NCI-H1417 treated with DMSO at 0.1 percent for 48 hours (cell line): ENCODE measurements at regions not wholly inside any gene's neighbourhood (a gene's known extent, or its start where the extent isn't known, plus 50 kb on each side); places are given as distances from the start of the nearest gene placed in this dataset.

Experiments
- DNase-seq: peaks from one replicate; lab custom pipeline; 2025; lab: John Stamatoyannopoulos, UW

DNA sequence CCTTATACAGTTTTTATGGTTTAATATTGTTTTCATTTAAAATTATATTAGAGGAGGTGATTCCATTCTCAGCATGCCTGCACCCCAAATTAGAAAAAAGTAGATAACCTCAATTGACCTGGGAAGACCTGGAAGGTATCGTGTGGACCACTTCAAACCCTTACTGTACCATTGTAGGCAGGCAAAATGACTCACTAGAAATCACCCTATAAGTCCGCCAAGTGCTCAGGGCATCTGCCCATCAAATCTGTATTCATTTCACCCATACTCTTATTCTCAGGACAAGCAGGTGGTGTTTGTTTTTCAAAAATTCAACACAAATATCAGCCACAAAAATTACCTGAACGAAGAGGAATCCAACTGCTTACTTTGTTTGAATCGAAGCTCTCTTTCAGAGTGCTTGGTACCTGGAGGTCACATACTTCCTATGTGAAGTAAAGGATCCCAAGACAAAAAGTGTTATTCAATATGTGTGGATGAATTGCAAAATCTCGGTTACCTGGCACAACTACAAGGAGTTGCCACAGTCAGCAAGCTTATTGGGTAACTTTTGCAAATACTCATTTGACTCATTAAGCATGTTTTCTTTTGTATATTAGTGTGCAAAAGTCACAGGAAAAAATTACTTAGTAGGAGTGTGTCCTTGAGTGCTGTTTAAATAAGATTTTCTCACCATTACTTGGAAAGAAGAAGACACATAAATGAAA is 216.2 kb downstream of the ENC1 start:
- no peak for DNase-seq

DNA sequence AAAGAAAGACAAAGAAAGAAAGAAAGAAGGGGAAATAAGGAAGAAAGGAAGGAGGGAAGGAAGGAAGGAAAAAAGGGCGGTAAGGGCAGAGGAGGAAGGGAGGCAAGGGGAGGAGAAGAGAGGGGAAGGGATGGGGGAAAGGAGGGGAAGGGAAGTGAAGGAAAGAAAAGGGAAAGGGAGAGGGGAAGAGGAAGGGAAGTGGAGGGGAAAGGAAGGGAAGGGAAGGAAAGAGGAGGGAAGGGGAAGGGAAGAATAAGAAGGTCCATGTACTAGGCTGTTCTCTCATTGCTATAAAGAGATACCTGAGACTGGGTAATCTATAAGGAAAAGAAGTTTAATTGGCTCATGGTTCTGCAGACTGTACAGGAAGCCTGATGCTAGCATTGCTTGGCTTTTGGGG is 217.1 kb downstream of the ENC1 start:
- no peak for DNase-seq

DNA sequence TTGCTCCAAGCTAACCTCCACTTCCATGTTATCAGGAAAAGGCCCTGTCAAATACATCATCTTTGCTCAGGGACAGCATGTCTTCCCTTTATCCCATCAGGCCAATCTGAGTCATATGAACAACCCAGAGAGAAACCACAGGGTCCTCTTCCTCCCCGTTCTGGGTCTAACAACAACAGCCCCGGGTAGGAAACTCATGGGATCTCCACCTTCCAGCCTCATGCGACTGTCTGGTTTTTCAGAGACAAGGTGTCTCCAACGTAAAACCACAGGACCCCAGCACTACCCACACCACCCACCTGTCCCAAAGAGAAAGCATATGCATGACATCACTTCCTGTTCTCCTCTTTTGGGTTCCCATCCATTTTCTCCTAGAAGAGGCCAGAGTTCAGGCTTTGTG is 217.9 kb downstream of the ENC1 start:
- no peak for DNase-seq

DNA sequence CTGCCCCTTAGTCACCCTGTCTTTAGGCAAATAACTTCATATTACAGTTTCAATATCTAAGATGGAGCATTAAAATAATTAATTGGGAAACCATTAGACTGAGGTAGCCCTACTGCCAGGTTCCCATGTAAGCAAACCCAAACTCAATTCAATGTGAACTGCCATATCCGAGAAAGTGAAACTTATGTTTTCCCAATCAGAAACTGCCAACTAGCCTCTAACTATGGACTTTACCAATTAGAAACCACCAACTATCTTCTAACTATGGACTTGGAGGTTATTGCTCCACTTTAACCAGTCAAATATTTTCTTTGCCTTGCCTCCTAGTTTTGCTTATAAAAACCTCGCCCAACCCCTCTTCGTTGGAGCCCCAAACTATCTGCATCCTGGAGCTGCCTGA is 218.5 kb downstream of the ENC1 start:
- no peak for DNase-seq

- no peak for DNase-seq
Observed at GRCh38 chr5:74421377-74421776, 219.2 kb downstream of the ENC1 start.

GRCh38 chr5:74420947-74421346 is 219.6 kb downstream of the ENC1 start:
- no peak for DNase-seq

DNA sequence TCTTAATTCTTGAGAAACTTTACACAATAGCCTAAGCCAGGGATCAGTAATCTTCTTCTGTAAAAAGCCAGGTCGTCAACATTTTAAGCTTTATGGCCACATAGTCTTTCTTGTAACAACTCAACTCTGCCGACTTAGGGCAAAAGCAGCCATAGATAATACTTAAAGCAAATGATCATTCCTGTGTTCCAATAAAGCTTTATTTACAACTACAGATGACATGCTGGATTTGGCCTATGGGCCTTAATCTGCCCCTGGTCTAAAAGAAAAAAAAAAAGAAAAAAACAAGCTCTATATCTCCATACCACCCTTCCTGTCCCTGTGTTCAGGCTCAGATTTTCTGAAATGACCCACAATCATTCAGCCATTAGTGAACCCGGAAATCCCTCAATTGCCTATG is 220.3 kb downstream of the ENC1 start:
- no peak for DNase-seq

GRCh38 chr5:74419468-74419867 is 221.1 kb downstream of the ENC1 start:
- DNase-seq: no peak

- no peak for DNase-seq
Observed at GRCh38 chr5:74418709-74419108, 221.8 kb downstream of the ENC1 start.

DNA sequence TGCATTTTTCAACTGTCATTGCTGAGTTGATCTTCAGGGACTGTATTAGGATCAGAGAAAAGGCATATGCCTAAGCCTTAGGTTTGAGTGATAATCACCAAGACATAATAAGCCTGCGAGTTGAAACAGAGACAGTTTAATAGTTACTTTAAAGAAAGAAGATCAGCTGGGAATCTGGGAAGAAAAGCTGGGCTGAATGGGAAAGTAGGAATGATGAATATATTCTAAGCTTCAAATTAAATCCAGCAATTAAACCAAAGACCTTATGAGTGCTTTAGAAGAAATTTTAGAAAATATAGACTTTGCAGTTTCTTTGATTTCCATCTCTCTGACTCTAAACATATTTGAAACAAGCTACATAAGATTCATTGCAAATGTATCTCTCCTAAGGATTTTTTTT is 222.3 kb downstream of the ENC1 start:
- DNase-seq: no peak

GRCh38 chr5:74415695-74416102 is 224.8 kb downstream of the ENC1 start:
- DNase-seq: no peak

DNA sequence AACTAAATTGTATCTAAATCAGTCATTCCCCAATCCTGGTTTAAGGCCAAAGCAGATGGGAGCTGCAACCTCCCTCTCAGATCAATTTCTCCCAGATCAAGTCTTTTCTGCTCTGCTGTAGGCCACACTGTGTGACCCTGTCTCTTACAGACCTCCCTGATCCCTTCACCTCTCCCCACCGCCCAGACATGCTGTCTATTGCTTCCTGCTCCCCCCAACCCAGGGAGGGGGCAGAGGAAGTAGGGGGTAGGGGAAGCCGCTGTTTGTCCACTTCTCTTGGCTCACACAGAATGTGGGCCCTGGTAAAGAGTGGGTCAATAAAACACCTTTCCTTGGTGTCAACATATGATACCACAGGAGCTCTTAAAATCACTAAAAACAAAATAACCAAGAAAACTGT is 226.3 kb downstream of the ENC1 start:
- DNase-seq: no peak

GRCh38 chr5:74413403-74414048 is 227.0 kb downstream of the ENC1 start:
- no peak for DNase-seq

- DNase-seq: no peak
Observed at GRCh38 chr5:74412066-74412465, 228.5 kb downstream of the ENC1 start.

- DNase-seq: no peak
Observed at GRCh38 chr5:74409712-74410111, 230.8 kb downstream of the ENC1 start.

DNA sequence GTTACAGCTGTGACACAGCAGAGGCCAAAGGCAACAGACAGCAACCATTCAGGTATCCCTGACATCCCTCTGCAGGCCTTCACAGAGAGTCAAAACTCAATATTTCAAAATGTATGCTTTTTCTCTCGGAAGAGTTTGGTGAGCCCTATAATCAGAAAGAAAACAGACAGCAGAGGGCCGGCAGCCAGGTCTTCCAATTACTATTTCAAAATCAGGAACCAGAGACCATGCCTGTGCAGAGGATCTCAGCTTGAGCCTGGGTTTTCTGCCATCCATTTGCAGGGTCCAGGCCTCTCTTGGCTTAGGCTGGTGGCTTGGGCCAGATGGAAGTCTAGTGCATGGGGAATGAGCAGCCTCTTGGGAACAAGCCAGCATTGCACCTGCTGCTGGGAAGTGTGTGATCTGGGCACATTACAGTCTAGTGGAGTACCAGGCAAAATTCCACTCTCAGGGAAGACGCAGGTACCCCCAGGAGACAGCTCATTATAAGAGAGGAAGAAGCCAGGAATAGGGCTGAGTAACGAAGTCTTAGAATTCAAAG is 231.3 kb downstream of the ENC1 start:
- no peak for DNase-seq

DNA sequence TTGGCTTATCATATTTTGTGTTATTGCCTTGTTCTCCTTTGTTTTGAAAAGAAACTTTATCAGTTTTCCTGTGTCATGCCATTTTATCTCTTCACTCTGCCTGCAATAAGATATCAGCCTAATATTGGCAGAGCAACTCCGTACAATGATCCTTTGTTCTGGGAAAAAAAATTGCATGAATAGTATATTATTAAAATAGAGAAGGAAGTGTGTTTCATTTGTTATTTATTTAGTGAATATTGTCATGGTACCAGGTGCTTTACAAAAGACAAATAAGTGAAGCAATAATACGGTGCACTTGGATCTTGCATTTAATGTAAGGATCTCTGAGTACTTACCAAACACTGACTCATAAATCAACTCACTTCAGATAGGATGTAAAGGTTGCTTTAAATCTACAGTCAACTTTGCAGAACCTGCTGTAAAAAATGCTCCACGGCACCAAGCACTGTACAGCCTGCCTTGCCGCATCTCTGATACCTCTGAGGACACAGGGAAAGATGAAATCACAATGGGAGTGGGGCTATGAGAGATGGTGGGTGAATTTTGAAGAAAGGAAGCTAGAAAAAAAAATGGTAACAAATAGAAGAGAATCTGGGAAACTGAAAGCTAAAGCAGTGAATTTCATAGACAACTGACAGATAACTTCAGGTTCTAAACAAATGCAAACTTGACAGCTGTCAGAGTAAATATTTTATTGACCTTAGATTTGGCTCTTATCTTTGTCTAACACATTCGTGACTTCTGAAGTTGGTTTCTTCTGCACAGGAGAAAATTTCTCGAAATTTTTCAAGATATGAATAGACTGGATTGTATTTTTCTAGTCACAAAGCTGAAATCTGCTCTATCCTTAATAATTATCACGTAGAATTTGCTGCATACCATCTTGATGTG is 232.1 kb downstream of the ENC1 start:
- no peak for DNase-seq

DNA sequence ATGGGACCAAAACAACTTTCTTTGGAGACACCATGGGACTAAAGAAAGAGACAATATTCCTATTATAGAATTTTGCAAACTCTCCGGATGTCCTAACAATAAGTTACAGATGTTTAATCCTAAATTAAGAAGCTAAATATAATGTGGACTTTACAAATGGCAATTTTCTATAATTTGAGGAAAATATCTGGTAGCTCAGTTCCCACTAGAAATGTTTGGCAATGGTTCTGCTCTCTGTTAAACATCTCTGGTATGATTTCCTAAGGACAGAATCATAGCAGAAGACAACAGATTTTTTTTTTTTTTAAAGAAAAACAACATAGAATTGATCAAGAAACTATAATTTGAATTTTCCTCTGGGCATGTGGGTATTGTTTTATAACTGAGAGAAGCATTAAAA is 232.8 kb downstream of the ENC1 start:
- no peak for DNase-seq

DNA sequence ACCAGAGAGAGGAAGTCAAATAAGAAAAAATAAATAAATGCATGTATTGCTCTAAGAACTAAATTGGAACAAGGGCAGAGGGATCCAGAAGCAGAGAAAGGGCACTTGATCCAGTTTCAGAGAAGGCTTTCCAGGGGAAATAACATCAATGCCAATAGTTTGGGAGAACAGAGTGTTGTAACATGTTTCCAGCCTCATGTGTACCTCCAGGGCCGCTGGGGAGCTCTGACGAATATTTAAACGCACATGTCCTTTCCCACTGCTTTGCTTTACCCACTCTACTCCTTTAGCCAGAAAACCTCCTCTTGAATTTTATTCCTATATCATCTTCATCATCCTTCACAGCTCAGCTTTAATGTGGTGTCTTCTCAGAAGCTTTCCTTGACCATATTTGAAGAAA is 233.7 kb downstream of the ENC1 start:
- no peak for DNase-seq

- no peak for DNase-seq
Observed at GRCh38 chr5:74405593-74405992, 234.9 kb downstream of the ENC1 start.

GRCh38 chr5:74404574-74405508 is 235.7 kb downstream of the ENC1 start:
- no peak for DNase-seq

GRCh38 chr5:74403771-74404170 is 236.8 kb downstream of the ENC1 start:
- DNase-seq: no peak
